Gastrocnemius medialis (tissue), 4 donors: ENCODE measurements at regions not wholly inside any gene's neighbourhood (a gene's known extent, or its start where the extent isn't known, plus 50 kb on each side); places are given as distances from the start of the nearest gene placed in this dataset.

Experiments used
- CTCF ChIP-seq, 5 experiments: fragments of 450-650 bp in 3 of 5; fragments of 200-600 bp in 2 of 5; sonication (generic) in 2 of 5; IDR thresholded peaks in 4 of 5; conservative IDR thresholded peaks in 1 of 5; 1 replicate in 4 of 5; 2 replicates in 1 of 5; pipeline ENCODE4 v1.5.1; 2016 to 2019; ENCODE audit warnings: antibody characterized with exemption in 5 of 5, mild to moderate bottlenecking in 3 of 5, moderate library complexity in 3 of 5
- POLR2A ChIP-seq, 2 donors: fragments of 450-650 bp; IDR thresholded peaks; one replicate each; pipeline ENCODE4 v1.6.1; 2017; ENCODE audit warnings: antibody characterized with exemption in 2 of 2, mild to moderate bottlenecking in 2 of 2, moderate library complexity in 2 of 2

GRCh38 chr7:41421056-41421455 lies 281.8 kb downstream of the INHBA start:
- TF ChIP-seq CTCF (IDR thresholded peaks at IDR 0.05 in 4 of 5, conservative IDR thresholded peaks at IDR 0.05 in 1 of 5): no peak
- TF ChIP-seq POLR2A (IDR thresholded peaks at IDR 0.05): no peak
